Dermis microvascular lymphatic vessel endothelial cell (primary cell): ENCODE measurements at regions not wholly inside any gene's neighbourhood (a gene's known extent, or its start where the extent isn't known, plus 50 kb on each side); places are given as distances from the start of the nearest gene placed in this dataset.
"Not testable (repeated sequence)": the region's sequence is repeated elsewhere in the genome, so short reads cannot be mapped to it uniquely, and the experiment has no call there.

Experiments
- DNase-seq, 2 donors: peaks; one replicate each; pipeline versions ENCODE4 v3.0.0 to v3.0.0-alpha.2; 2010; ENCODE audit warnings: low read depth in 2 of 2

DNA sequence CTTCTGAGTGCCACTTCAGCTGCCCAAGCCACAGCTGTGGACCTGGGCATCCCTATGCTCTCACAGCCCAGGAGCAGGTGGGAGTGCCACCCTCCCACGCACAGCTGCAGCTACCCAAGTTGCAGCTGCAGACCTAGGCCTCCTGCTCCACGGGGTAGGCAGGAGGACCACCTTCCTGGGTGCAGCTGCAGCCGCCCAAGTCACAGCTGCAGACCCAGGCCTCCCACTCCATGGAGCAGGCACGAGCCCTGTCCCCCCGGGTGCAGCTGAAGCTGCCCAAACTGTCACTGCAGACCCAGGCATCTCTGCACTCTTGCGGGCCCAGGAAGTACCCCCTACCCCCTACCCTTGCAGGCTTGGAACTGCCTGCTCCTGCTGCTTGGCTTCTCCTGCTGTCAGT lies 260.2 kb downstream of the XPNPEP1 start:
- no peak for DNase-seq

DNA sequence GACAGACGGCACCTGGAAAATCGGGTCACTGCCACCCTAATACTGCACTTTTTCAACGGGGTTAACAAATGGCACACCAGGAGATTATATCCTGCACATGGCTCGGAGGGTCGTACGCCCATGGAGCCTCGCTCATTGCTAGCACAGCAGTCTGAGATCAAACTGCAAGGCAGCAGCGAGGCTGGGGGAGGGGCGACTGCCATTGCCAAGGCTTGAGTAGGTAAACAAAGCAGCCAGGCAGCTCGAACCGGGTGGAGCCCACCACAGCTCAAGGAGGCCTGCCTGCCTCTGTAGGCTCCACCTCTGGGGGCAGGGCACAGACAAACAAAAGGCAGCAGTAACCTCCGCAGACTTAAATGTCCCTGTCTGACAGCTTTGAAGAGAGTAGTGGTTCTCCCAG lies 270.7 kb downstream of the XPNPEP1 start:
- DNase-seq = not testable (repeated sequence)

GRCh38 chr10:109650228-109650627 lies 273.1 kb downstream of the XPNPEP1 start:
- DNase-seq = no peak

GRCh38 chr10:109647627-109648026 lies 275.7 kb downstream of the XPNPEP1 start:
- DNase-seq = no peak

- DNase-seq = no peak
These were observed 289.5 kb downstream of the XPNPEP1 start for GRCh38 chr10:109633846-109634245.

GRCh38 chr10:109633017-109633416 lies 290.3 kb downstream of the XPNPEP1 start:
- DNase-seq = not testable (repeated sequence)

GRCh38 chr10:109624939-109625338 lies 298.4 kb downstream of the XPNPEP1 start:
- no peak for DNase-seq

- no peak for DNase-seq
These were observed 300.7 kb downstream of the XPNPEP1 start for GRCh38 chr10:109622566-109622965.

- DNase-seq = no peak
These were observed 302.9 kb downstream of the XPNPEP1 start for GRCh38 chr10:109620396-109620795.

DNA sequence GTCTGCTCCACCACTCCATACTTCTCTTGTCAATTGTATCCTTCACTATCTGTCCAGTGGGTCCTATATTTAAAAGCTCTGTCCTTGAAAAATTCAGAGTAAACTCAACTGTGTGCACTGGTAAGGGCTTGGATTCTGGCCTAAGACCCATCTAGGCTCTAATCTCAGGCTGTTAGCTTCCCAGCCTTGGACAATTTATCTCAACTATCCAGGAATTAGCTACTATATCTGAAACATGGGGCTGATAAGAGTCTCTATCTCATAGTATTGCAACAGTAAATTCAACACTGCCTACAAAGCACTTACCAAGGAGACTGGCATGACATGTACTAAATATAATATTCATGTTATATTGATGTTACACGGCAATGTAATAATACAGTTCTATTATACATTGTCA lies 303.4 kb downstream of the XPNPEP1 start:
- DNase-seq = no peak

GRCh38 chr10:109618748-109619147 lies 304.6 kb downstream of the XPNPEP1 start:
- DNase-seq = no peak

- DNase-seq = no peak
These were observed 305.0 kb downstream of the XPNPEP1 start for GRCh38 chr10:109618301-109618700.

DNA sequence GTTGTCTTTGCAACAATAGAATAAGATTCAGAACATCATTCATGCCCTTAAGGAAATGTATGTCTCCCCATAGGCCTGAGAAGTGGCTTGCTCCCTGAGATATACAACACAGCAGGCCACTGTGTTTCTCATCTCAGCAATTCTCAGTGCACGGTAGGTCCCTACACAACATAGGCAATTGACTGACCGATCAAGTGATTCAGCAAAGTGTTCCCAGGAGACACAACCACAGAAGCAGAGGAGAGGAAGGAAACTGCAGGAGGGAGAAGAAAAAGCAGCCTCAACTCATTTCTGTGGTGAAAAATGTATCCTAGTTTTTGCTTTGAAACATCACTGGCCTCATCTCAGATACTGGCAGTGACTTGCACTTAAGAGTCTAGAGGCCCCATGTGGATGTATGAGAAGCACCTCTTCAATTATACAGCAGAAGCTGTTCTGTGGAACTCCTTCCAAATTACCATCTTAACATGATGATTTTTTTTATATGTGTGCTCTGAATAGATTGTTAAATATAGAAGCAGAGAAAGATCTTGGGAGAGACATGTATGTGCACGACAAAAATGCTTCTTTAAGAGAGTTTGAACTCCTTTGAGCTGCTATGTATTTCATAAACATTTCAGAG lies 306.8 kb downstream of the XPNPEP1 start:
- DNase-seq = no peak

- DNase-seq = not testable (repeated sequence)
These were observed 328.0 kb downstream of the XPNPEP1 start for GRCh38 chr10:109595356-109595755.

GRCh38 chr10:109593682-109594081 lies 329.6 kb downstream of the XPNPEP1 start:
- no peak for DNase-seq

- DNase-seq = no peak
These were observed 330.9 kb downstream of the XPNPEP1 start for GRCh38 chr10:109592391-109592790.

DNA sequence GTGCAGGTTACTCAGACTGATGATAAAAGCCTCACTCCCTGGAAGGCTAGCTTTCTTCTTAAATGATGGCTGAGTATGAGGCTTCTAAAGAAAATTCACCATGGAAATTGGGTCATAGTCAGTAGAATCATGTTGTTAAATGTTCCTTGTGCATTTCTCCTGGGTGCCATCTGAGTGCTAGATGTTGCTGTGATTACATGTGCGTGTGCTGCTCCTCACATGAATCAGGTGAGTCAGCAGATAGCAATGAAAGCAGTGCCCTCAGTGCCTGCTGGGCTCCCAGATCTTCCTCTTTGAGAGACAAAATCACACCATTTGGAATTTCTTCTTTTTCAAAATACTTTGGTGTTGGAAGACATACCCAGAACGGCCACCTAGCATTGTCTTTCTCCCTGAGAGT lies 331.7 kb downstream of the XPNPEP1 start:
- no peak for DNase-seq

DNA sequence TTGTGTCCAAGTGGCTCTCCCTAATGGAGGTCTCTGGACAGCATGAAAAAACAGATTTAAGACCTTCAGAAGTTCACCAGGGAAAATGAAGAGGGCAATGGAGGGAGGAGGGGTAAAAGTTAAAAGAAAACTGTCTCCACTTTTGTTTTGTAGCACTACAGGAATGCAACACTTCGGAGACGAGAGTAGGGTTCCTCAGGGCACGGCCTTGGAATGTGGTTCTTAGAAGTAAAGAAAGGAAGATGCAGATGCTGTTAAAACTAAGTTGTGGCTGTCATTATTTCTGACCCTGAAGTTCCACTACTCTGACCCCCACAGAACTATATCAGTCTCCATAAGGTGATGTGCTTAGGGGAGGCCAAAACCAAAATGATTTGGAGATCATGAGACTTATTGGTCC lies 335.1 kb downstream of the XPNPEP1 start:
- no peak for DNase-seq

GRCh38 chr10:109587366-109587765 lies 335.9 kb downstream of the XPNPEP1 start:
- no peak for DNase-seq

- no peak for DNase-seq
These were observed 366.9 kb downstream of the XPNPEP1 start for GRCh38 chr10:109556399-109556798.

- DNase-seq = not testable (repeated sequence)
These were observed 381.2 kb downstream of the XPNPEP1 start for GRCh38 chr10:109542050-109542603.

- no peak for DNase-seq
These were observed 389.1 kb downstream of the XPNPEP1 start for GRCh38 chr10:109534193-109534592.

- DNase-seq = no peak
These were observed 394.1 kb downstream of the XPNPEP1 start for GRCh38 chr10:109529258-109529657.

DNA sequence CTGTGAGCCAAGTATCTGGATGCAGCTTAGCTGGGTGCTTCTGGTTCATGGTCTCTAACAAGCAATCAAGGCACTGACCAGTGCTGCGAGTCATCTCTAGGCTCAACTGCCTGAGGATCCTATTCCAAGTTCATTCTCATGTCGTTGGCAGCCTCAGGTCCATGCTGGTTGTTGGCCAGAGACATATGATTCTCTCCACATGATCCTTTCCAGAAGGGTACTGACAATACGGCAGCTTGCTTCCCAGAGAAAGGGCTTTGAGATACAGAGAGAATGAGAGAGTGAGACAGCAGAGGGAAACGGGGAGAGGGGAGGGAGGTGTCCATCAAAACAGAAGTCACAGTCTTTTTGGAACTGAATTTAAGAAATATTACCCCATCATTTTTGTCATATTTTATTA lies 405.6 kb downstream of the XPNPEP1 start:
- no peak for DNase-seq
